IMR-90 (cell line): ENCODE measurements at regions not wholly inside any gene's neighbourhood (a gene's known extent, or its start where the extent isn't known, plus 50 kb on each side); places are given as distances from the start of the nearest gene placed in this dataset.

Source experiments
- ATAC-seq: fragments of 200-7000 bp; cut with Tn5 transposase; 2 replicates; pipeline ENCODE4 v1.9.1; 2020; ENCODE audit warnings: low read depth, mild to moderate bottlenecking, moderate library complexity
- BruUV-seq: library from RNA; stranded (reverse); fragments of 400-500 nt; replicated peaks from 2 replicates; lab custom pipeline; 2021; lab: Mats Ljungman, UMichigan
- CTCF ChIA-PET: fragments of 300-600 bp; formaldehyde crosslinking; extraction: SDS; loops from one replicate; lab custom pipeline; 2021; ENCODE audit warnings: antibody characterized with exemption; lab: Yijun Ruan, JAX
- POLR2A ChIA-PET: fragments of 300-600 bp; sonication (Branson Sonifier 250); formaldehyde crosslinking; loops from one replicate; lab custom pipeline; 2022; ENCODE audit warnings: antibody characterized with exemption; ENCODE audit not compliant: unreplicated experiment; lab: Charles Lee
- DNase-seq: peaks from one replicate; pipeline ENCODE4 v3.0.0; 2013
- H2AFZ ChIP-seq: replicated peaks from 2 replicates; pipeline ENCODE3; 2013; ENCODE audit warnings: low read length, mild to moderate bottlenecking; ENCODE audit not compliant: poor library complexity
- H2AK5ac ChIP-seq: 2 replicates; pipeline ENCODE4 v1.6.1; 2013; ENCODE audit warnings: low read depth, low read length, inconsistent platforms
- H2AK9ac ChIP-seq: replicated peaks from 2 replicates; pipeline ENCODE3; 2013; ENCODE audit warnings: mild to moderate bottlenecking, low read depth, low read length, moderate library complexity; ENCODE audit not compliant: poor library complexity
- H2BK120ac ChIP-seq: 2 replicates; pipeline ENCODE4 v1.6.1; 2013; ENCODE audit warnings: low read depth, low read length, inconsistent platforms
- H2BK15ac ChIP-seq: 3 replicates; pipeline ENCODE4 v1.6.1; 2013; ENCODE audit warnings: low read depth, low read length, inconsistent platforms
- H2BK20ac ChIP-seq: 2 replicates; pipeline ENCODE4 v1.6.1; 2013; ENCODE audit warnings: low read depth, mild to moderate bottlenecking, inconsistent platforms, low read length, moderate library complexity
- H2BK5ac ChIP-seq: 2 replicates; pipeline ENCODE4 v1.6.1; 2013; ENCODE audit warnings: mild to moderate bottlenecking, low read depth, low read length, inconsistent platforms; ENCODE audit not compliant: poor library complexity, severe bottlenecking
- H3K14ac ChIP-seq: replicated peaks from 2 replicates; pipeline ENCODE4 v1.6.1; 2013; ENCODE audit warnings: low read depth, low read length, inconsistent platforms
- H3K18ac ChIP-seq: 2 replicates; pipeline ENCODE4 v1.6.1; 2013; ENCODE audit warnings: low read depth, low read length, control low read depth
- H3K23ac ChIP-seq: 2 replicates; pipeline ENCODE4 v1.6.1; 2013; ENCODE audit warnings: low read depth, low read length, inconsistent platforms
- H3K27ac ChIP-seq: 2 replicates; pipeline ENCODE4 v1.5.1; 2013; ENCODE audit warnings: mild to moderate bottlenecking, control low read depth, low read length; ENCODE audit not compliant: insufficient read depth
- H3K27me3 ChIP-seq: 2 replicates; pipeline ENCODE4 v1.6.1; 2013; ENCODE audit warnings: low read length; ENCODE audit not compliant: control insufficient read depth, insufficient read depth
- H3K36me3 ChIP-seq: 2 replicates; pipeline ENCODE4 v1.6.1; 2013; ENCODE audit warnings: low read length, mixed read lengths; ENCODE audit not compliant: control insufficient read depth, insufficient read depth
- H3K4ac ChIP-seq: 2 replicates; pipeline ENCODE4 v1.6.1; 2013; ENCODE audit warnings: low read depth, low read length, inconsistent platforms
- H3K4me1 ChIP-seq: 2 replicates; pipeline ENCODE4 v1.6.1; 2013; ENCODE audit warnings: low read length, mixed read lengths; ENCODE audit not compliant: control insufficient read depth, insufficient read depth
- H3K4me2 ChIP-seq: 2 replicates; pipeline ENCODE4 v1.6.1; 2013; ENCODE audit warnings: low read depth, mild to moderate bottlenecking, control low read depth, low read length, moderate library complexity
- H3K4me3 ChIP-seq: 2 replicates; pipeline ENCODE4 v1.5.1; 2013; ENCODE audit warnings: low read depth, mild to moderate bottlenecking, control low read depth, low read length, moderate library complexity; ENCODE audit not compliant: insufficient read depth
- H3K56ac ChIP-seq: 2 replicates; pipeline ENCODE4 v1.6.1; 2013; ENCODE audit warnings: low read length, inconsistent platforms; ENCODE audit not compliant: insufficient read depth; ENCODE audit errors: extremely low read depth
- H3K79me1 ChIP-seq, 2 experiments: 2 replicates each; pipeline ENCODE4 v1.6.1; 2013; ENCODE audit warnings: low read length in 2 of 2, inconsistent platforms in 1 of 2, low read depth in 1 of 2
- H3K9ac ChIP-seq: 2 replicates; pipeline ENCODE4 v1.6.1; 2013; ENCODE audit warnings: low read depth, low read length, control low read depth
- H3K9me1 ChIP-seq: 2 replicates; pipeline ENCODE4 v1.6.1; 2013; ENCODE audit warnings: low read length, inconsistent platforms; ENCODE audit not compliant: insufficient read depth
- H3K9me3 ChIP-seq: 2 replicates; pipeline ENCODE4 v1.6.1; 2013; ENCODE audit warnings: low read length; ENCODE audit not compliant: control insufficient read depth, insufficient read depth
- H4K20me1 ChIP-seq: 2 replicates; pipeline ENCODE4 v1.6.1; 2013; ENCODE audit warnings: low read length, inconsistent platforms; ENCODE audit not compliant: insufficient read depth
- H4K5ac ChIP-seq: 2 replicates; pipeline ENCODE4 v1.6.1; 2013; ENCODE audit warnings: mild to moderate bottlenecking, low read depth, low read length, control low read depth
- H4K8ac ChIP-seq, 2 experiments: 2 replicates each; pipeline ENCODE4 v1.6.1; 2013; ENCODE audit warnings: low read depth in 2 of 2, low read length in 2 of 2, control low read depth in 1 of 2, inconsistent platforms in 1 of 2
- H4K91ac ChIP-seq: 2 replicates; pipeline ENCODE4 v1.6.1; 2013; ENCODE audit warnings: low read depth, low read length, inconsistent platforms; ENCODE audit not compliant: insufficient read depth
- BHLHE40 ChIP-seq: fragments of 150-350 bp; IDR thresholded peaks from 2 replicates; pipeline ENCODE4 v1.6.1; 2016; ENCODE audit warnings: mild to moderate bottlenecking, low read depth, low read length
- CEBPB ChIP-seq: IDR thresholded peaks from 2 replicates; pipeline ENCODE4 v1.6.1; 2012; ENCODE audit warnings: low read depth, low read length, improper control_type of control experiment
- CHD1 ChIP-seq: IDR thresholded peaks from 2 replicates; pipeline ENCODE4 v1.6.1; 2012; ENCODE audit warnings: low read depth, low read length, improper control_type of control experiment
- CTCF ChIP-seq: conservative IDR thresholded peaks from 2 replicates; pipeline ENCODE4 v1.5.1; 2012; ENCODE audit warnings: mild to moderate bottlenecking, low read depth, low read length, improper control_type of control experiment
- FOS ChIP-seq: fragments of 150-350 bp; IDR thresholded peaks from 2 replicates; pipeline ENCODE4 v1.6.1; 2016; ENCODE audit warnings: low read depth, low read length
- MAFK ChIP-seq: IDR thresholded peaks from 2 replicates; pipeline ENCODE4 v1.6.1; 2012; ENCODE audit warnings: low read depth, low read length, improper control_type of control experiment
- MAZ ChIP-seq: IDR thresholded peaks from 2 replicates; pipeline ENCODE4 v1.6.1; 2012; ENCODE audit warnings: low read depth, mild to moderate bottlenecking, low read length, improper control_type of control experiment, moderate library complexity, borderline replicate concordance
- MXI1 ChIP-seq: IDR thresholded peaks from 2 replicates; pipeline ENCODE4 v1.6.1; 2012; ENCODE audit warnings: low read depth, mild to moderate bottlenecking, low read length, moderate library complexity, borderline replicate concordance
- NFE2L2 ChIP-seq: fragments of 150-350 bp; IDR thresholded peaks from 2 replicates; pipeline ENCODE4 v1.6.1; 2016; ENCODE audit warnings: low read depth, mild to moderate bottlenecking, low read length
- POLR2A ChIP-seq: IDR thresholded peaks from 2 replicates; pipeline ENCODE4 v1.6.1; 2012; ENCODE audit warnings: mild to moderate bottlenecking, low read depth, low read length
- RAD21 ChIP-seq: IDR thresholded peaks from 2 replicates; pipeline ENCODE4 v1.6.1; 2012; ENCODE audit warnings: low read length, improper control_type of control experiment
- RCOR1 ChIP-seq: IDR thresholded peaks from 2 replicates; pipeline ENCODE4 v1.6.1; 2012; ENCODE audit warnings: mild to moderate bottlenecking, low read length, improper control_type of control experiment; ENCODE audit not compliant: insufficient replicate concordance
- RFX5 ChIP-seq: IDR thresholded peaks from 2 replicates; pipeline ENCODE4 v1.8.0; 2012; ENCODE audit warnings: low read depth, mild to moderate bottlenecking, low read length, moderate library complexity
- SMC3 ChIP-seq: fragments of 150-350 bp; IDR thresholded peaks from 2 replicates; pipeline ENCODE4 v1.6.1; 2016; ENCODE audit warnings: low read depth, mild to moderate bottlenecking, antibody characterized with exemption, low read length, moderate library complexity
- USF2 ChIP-seq: fragments of 150-350 bp; IDR thresholded peaks from 2 replicates; pipeline ENCODE4 v1.6.1; 2017; ENCODE audit warnings: mild to moderate bottlenecking, antibody characterized with exemption, low read length, low read depth
- WGBS, 2 experiments: methylation state at CpG; one replicate each; pipeline versions ENCODE4 v1.1.5 to v1.1.7; 2013; ENCODE audit warnings: missing lambda C conversion rate in 2 of 2; ENCODE audit not compliant: insufficient read length in 1 of 2; ENCODE audit errors: extremely low coverage in 2 of 2; 5-methylcytosine and 5-hydroxymethylcytosine counted together
- dilution Hi-C: fragments of 300-500 bp; cut with HindIII; formaldehyde crosslinking; loops from one replicate; pipeline ENCODE4 v1.14.3; 2018; ENCODE audit warnings: low sequenced_read_pairs; ENCODE audit not compliant: unreplicated experiment
- in situ Hi-C: fragments of 300-500 bp; cut with MboI; formaldehyde crosslinking; loops from 3 replicates; pipeline ENCODE4 v1.14.3; 2019; ENCODE audit warnings: low sequenced_read_pairs, inconsistent platforms, mixed read lengths
- intact Hi-C: fragments of 100-400 bp; cut with micrococcal nuclease; formaldehyde crosslinking; loops from 2 replicates; pipeline ENCODE4 v1.10.0; 2022
- TF ChIP-seq, protein P1 (sequence below): fragments of 150-350 bp; IDR thresholded peaks from 2 replicates; pipeline ENCODE4 v1.6.1; 2016; ENCODE audit warnings: low read depth, mild to moderate bottlenecking, low read length, moderate library complexity, borderline replicate concordance

- no peak overlapping the region for H2AFZ ChIP-seq
- no peaks in the 10 kb centered on the region for H4K20me1 ChIP-seq
- no peak overlapping the region for H3K4me2 ChIP-seq
- no peak overlapping the region for H3K27ac ChIP-seq
- no CpG with 5 or more reads among the region's 2 CpGs for WGBS, 2 experiments
- H4K5ac ChIP-seq, result no peak overlapping the region; the same call in 1 of the 2 replicates
- H2BK120ac ChIP-seq, result no peak overlapping the region
- H2BK15ac ChIP-seq, result no peak overlapping the region
- ChIA-PET POLR2A (no interaction called here), CTCF (no interaction called here)
- no peaks in the 10 kb centered on the region for H3K27me3 ChIP-seq
- H3K9me3 ChIP-seq, result no peaks in the 10 kb centered on the region
- no peak overlapping the region for H2BK5ac ChIP-seq
- H3K14ac ChIP-seq, result 0 out of 2 replicates have a peak overlapping the region, but pooled peaks have one; percentile 59
- H3K23ac ChIP-seq, result no peak overlapping the region
- DNase-seq (no peak), ATAC-seq (no peak)
- peak overlapping the region in 1 of 2 experiments; percentile 22; a peak in 2 of 4 replicates for H4K8ac ChIP-seq
- H3K9ac ChIP-seq, result no peak overlapping the region
- no peaks in the 10 kb centered on the region for H3K9me1 ChIP-seq
- no TSS peak for BruUV-seq
- no peaks in the 10 kb centered on the region for H3K79me1 ChIP-seq
- no peak overlapping the region for H3K56ac ChIP-seq
- TF ChIP-seq FOS (no peak), CHD1 (no peak), RAD21 (no peak), RFX5 (no peak), CTCF (no peak), RCOR1 (no peak), CEBPB (no peak), MXI1 (no peak), BHLHE40 (no peak), SMC3 (no peak), MAFK (no peak), POLR2A (no peak), MAZ (no peak), NFE2L2 (no peak), USF2 (no peak)
- TF ChIP-seq, protein P1, sequence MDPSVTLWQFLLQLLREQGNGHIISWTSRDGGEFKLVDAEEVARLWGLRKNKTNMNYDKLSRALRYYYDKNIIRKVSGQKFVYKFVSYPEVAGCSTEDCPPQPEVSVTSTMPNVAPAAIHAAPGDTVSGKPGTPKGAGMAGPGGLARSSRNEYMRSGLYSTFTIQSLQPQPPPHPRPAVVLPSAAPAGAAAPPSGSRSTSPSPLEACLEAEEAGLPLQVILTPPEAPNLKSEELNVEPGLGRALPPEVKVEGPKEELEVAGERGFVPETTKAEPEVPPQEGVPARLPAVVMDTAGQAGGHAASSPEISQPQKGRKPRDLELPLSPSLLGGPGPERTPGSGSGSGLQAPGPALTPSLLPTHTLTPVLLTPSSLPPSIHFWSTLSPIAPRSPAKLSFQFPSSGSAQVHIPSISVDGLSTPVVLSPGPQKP, result no peak
- no peak overlapping the region for H3K4ac ChIP-seq
- in situ Hi-C loops, result no loop called here
- dilution Hi-C loops, result no loop called here
- no peak overlapping the region for H2AK9ac ChIP-seq
- no peaks in the 10 kb centered on the region for H3K36me3 ChIP-seq
- intact Hi-C loops, result no loop called here
- no peak overlapping the region for H2BK20ac ChIP-seq
- H3K4me3 ChIP-seq, result no peak overlapping the region
- no peak overlapping the region for H3K18ac ChIP-seq
- H3K4me1 ChIP-seq, result no peaks in the 10 kb centered on the region
- no peak overlapping the region for H2AK5ac ChIP-seq
- no peak overlapping the region for H4K91ac ChIP-seq
Observed at GRCh38 chr6:140269591-140270165, 895.2 kb upstream of the CITED2 start.
